MM.1S (cell line): ENCODE measurements at regions not wholly inside any gene's neighbourhood (a gene's known extent, or its start where the extent isn't known, plus 50 kb on each side); places are given as distances from the start of the nearest gene placed in this dataset.

Source experiments
- EZH2 ChIP-seq: fragments of 300-600 bp; sonication (generic); optimal IDR thresholded peaks from 2 replicates; pipeline ENCODE3; 2017; ENCODE audit warnings: low read depth, mild to moderate bottlenecking, antibody characterized with exemption, low read length, mixed read lengths
- TF ChIP-seq, protein P1 (sequence below): fragments of 300-600 bp; sonication (generic); IDR thresholded peaks from 2 replicates; pipeline ENCODE4 v1.5.1; 2016; ENCODE audit warnings: antibody characterized with exemption, low read length, mixed read lengths

- TF ChIP-seq, protein P1, sequence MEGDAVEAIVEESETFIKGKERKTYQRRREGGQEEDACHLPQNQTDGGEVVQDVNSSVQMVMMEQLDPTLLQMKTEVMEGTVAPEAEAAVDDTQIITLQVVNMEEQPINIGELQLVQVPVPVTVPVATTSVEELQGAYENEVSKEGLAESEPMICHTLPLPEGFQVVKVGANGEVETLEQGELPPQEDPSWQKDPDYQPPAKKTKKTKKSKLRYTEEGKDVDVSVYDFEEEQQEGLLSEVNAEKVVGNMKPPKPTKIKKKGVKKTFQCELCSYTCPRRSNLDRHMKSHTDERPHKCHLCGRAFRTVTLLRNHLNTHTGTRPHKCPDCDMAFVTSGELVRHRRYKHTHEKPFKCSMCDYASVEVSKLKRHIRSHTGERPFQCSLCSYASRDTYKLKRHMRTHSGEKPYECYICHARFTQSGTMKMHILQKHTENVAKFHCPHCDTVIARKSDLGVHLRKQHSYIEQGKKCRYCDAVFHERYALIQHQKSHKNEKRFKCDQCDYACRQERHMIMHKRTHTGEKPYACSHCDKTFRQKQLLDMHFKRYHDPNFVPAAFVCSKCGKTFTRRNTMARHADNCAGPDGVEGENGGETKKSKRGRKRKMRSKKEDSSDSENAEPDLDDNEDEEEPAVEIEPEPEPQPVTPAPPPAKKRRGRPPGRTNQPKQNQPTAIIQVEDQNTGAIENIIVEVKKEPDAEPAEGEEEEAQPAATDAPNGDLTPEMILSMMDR: no peak
- TF ChIP-seq EZH2: no peak
Measured at GRCh38 chr10:8183241-8183704, 128.8 kb downstream of the GATA3 start.
